A549 (cell line): ENCODE measurements at regions not wholly inside any gene's neighbourhood (a gene's known extent, or its start where the extent isn't known, plus 50 kb on each side); places are given as distances from the start of the nearest gene placed in this dataset.

Experiments used
- ATAC-seq, 2 experiments: fragments of 200-7000 bp in 1 of 2; fragments of >200 bp in 1 of 2; cut with Nextera tagmentation in 1 of 2; cut with Tn5 transposase in 1 of 2; 3 replicates each; pipeline versions ENCODE4 v1.8.0 to v1.9.1; 2018 to 2020; ENCODE audit warnings: mild to moderate bottlenecking in 1 of 2, moderate library complexity in 1 of 2
- CTCF ChIA-PET: fragments of 300-600 bp; sonication (Branson Sonifier 250); formaldehyde crosslinking; extraction: SDS; loops from one replicate; lab custom pipeline; 2021; ENCODE audit warnings: antibody characterized with exemption, inconsistent platforms; lab: Yijun Ruan, JAX
- POLR2A ChIA-PET: fragments of 350-600 bp; formaldehyde crosslinking; extraction: SDS; loops from one replicate; lab custom pipeline; 2021; ENCODE audit warnings: antibody characterized with exemption, inconsistent platforms; lab: Yijun Ruan, JAX
- DNase-seq, 2 experiments: peaks; one replicate each; pipeline versions ENCODE4 v3.0.0 to v3.0.0-alpha.2; 2011 to 2016; ENCODE audit warnings: low read depth in 1 of 2, low spot score in 1 of 2
- FAIRE-seq: peaks from 2 replicates; lab custom pipeline; 2011; peaks lifted over from hg19 to GRCh38; lab: Jason Lieb, UNC
- H3K27ac ChIP-seq, 2 experiments: fragments of >200 bp; sonication (Bioruptor Twin); formaldehyde crosslinking; 3 replicates each; pipeline ENCODE4 v1.5.1; 2016 to 2017
- H3K4me1 ChIP-seq: fragments of >200 bp; sonication (Bioruptor Twin); formaldehyde crosslinking; 3 replicates; pipeline ENCODE4 v1.6.1; 2016
- H3K4me2 ChIP-seq: fragments of >200 bp; sonication (Bioruptor Twin); formaldehyde crosslinking; 3 replicates; pipeline ENCODE4 v1.6.1; 2016
- H3K4me3 ChIP-seq: fragments of >200 bp; sonication (Bioruptor Twin); formaldehyde crosslinking; 3 replicates; pipeline ENCODE4 v1.5.1; 2016
- H3K9me3 ChIP-seq: fragments of >200 bp; sonication (Bioruptor Twin); formaldehyde crosslinking; 3 replicates; pipeline ENCODE4 v1.6.1; 2016
- BCL3 ChIP-seq: fragments of >200 bp; sonication (Bioruptor Twin); formaldehyde crosslinking; IDR thresholded peaks from 3 replicates; pipeline ENCODE4 v1.6.1; 2016
- CHD4 ChIP-seq: fragments of 200-600 bp; sonication (generic); IDR thresholded peaks from 2 replicates; pipeline ENCODE4 v1.6.1; 2016; ENCODE audit warnings: antibody characterized with exemption, mild to moderate bottlenecking, borderline replicate concordance
- HEYL ChIP-seq: fragments of 250-450 bp; sonication (Bioruptor Pico); IDR thresholded peaks from 2 replicates; pipeline ENCODE4 v1.8.0; 2021; ENCODE audit warnings: mild to moderate bottlenecking, moderate library complexity
- HOXB13 ChIP-seq: fragments of 250-450 bp; sonication (Bioruptor Pico); IDR thresholded peaks from 2 replicates; pipeline ENCODE4 v1.5.0; 2020; ENCODE audit warnings: low read depth, mild to moderate bottlenecking, moderate library complexity
- JUN ChIP-seq, 2 experiments: fragments of >200 bp; sonication (Bioruptor Twin); formaldehyde crosslinking; IDR thresholded peaks; 2 replicates in 1 of 2; 3 replicates in 1 of 2; pipeline ENCODE4 v1.6.1; 2016 to 2017
- KDM1A ChIP-seq: fragments of 200-600 bp; sonication (generic); IDR thresholded peaks from 2 replicates; pipeline ENCODE4 v1.6.1; 2016; ENCODE audit warnings: low read depth, mild to moderate bottlenecking
- MAX ChIP-seq: IDR thresholded peaks from 2 replicates; pipeline ENCODE4 v1.6.1; 2012
- PBX3 ChIP-seq: IDR thresholded peaks from 2 replicates; pipeline ENCODE4 v1.6.1; 2012
- RAD21 ChIP-seq, 2 experiments: fragments of >200 bp in 1 of 2; sonication (Bioruptor Twin) in 1 of 2; formaldehyde crosslinking in 1 of 2; IDR thresholded peaks in 1 of 2; conservative IDR thresholded peaks in 1 of 2; 2 replicates in 1 of 2; 3 replicates in 1 of 2; pipeline ENCODE4 v1.6.1; 2012 to 2018; ENCODE audit warnings: inconsistent platforms in 1 of 2
- RCOR1 ChIP-seq: fragments of 150-350 bp; IDR thresholded peaks from 2 replicates; pipeline ENCODE4 v1.6.1; 2014; ENCODE audit warnings: antibody characterized with exemption, low read length, low read depth
- RFX5 ChIP-seq: fragments of 450-650 bp; IDR thresholded peaks from 2 replicates; pipeline ENCODE4 v1.7.1; 2014; ENCODE audit warnings: antibody characterized with exemption, mild to moderate bottlenecking, moderate library complexity
- SREBF2 ChIP-seq: fragments of 450-650 bp; IDR thresholded peaks from 2 replicates; pipeline ENCODE4 v1.6.1; 2014; ENCODE audit warnings: mild to moderate bottlenecking, moderate library complexity
- TFCP2L1 ChIP-seq: fragments of 250-450 bp; sonication (Bioruptor Pico); IDR thresholded peaks from 2 replicates; pipeline ENCODE4 v1.5.0; 2021; ENCODE audit warnings: mild to moderate bottlenecking
- ZFP36 ChIP-seq: fragments of 450-650 bp; IDR thresholded peaks from 2 replicates; pipeline ENCODE4 v1.6.1; 2014; ENCODE audit warnings: borderline replicate concordance; ENCODE audit not compliant: partially characterized antibody
- WGBS: methylation state at CpG from one replicate; pipeline ENCODE4 v1.1.6; 2017; ENCODE audit errors: missing lambda C conversion rate; 5-methylcytosine and 5-hydroxymethylcytosine counted together
- TF ChIP-seq, protein P1 (sequence below): fragments of 250-450 bp; sonication (Bioruptor Pico); IDR thresholded peaks from 2 replicates; pipeline ENCODE4 v1.5.0; 2020; ENCODE audit warnings: low read depth, mild to moderate bottlenecking, moderate library complexity
- TF ChIP-seq, protein P2 (sequence below): fragments of 250-450 bp; sonication (Bioruptor Pico); IDR thresholded peaks from 2 replicates; pipeline ENCODE4 v1.5.0; 2021; ENCODE audit warnings: mild to moderate bottlenecking, moderate library complexity, borderline replicate concordance

- DNase-seq = no peak
- FAIRE-seq = no peak
- 17% methylated on average over 10 of the region's 10 CpGs for whole genome bisulfite sequencing
- Histone ChIP-seq H3K27ac (no peak overlapping the region), H3K4me2 (no peak overlapping the region), H3K9me3 (no peaks in the 10 kb centered on the region), H3K4me1 (no peaks in the 10 kb centered on the region), H3K4me3 (no peak overlapping the region)
- no peak; a peak in 1 of 6 replicates for ATAC-seq
- ChIA-PET CTCF (interaction anchor here (1.3 kb wide), 1 partner anchor 8 kb away, joined by 3 read pairs; no protein-coding TSS in a partner anchor), POLR2A (no interaction called here)
- no peak for TF ChIP-seq JUN (IDR thresholded peaks at IDR 0.05)
- no peak for TF ChIP-seq CHD4
- no peak for TF ChIP-seq ZFP36
- no peak for TF ChIP-seq HOXB13 (CRISPR knock-in tag)
- no peak for TF ChIP-seq HEYL (CRISPR knock-in tag)
- TF ChIP-seq PBX3 = no peak
- TF ChIP-seq TFCP2L1 (CRISPR knock-in tag) = no peak
- TF ChIP-seq BCL3 = no peak
These were observed 491.7 kb upstream of the MEIS1 start for GRCh38 chr2:65943099-65943786.

DNA sequence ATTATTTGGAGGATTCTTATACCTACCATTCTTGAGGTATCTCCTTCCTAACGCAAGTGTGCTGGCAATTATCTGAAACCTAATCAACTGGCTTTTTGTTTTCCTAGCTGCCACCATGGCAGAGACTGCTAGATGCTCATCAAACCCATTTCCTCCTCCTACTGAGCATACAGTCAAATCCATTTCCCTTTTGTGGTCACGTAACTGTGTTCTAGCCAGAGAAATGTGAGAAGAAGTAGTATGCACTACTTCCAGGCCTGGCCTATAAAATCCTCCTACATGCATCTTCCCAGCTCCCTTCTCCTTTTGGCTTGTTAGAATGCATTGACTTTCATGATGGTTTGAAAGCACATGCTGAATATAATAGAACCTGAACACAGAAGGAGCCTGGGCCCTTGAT lies 494.1 kb upstream of the MEIS1 start:
- Histone ChIP-seq H3K4me1 (no peaks in the 10 kb centered on the region), H3K27ac (no peak overlapping the region), H3K4me2 (no peak overlapping the region), H3K4me3 (no peak overlapping the region), H3K9me3 (no peaks in the 10 kb centered on the region)
- FAIRE-seq (no peak), ATAC-seq (no peak), DNase-seq (no peak)
- POLR2A ChIA-PET = no interaction called here
- TF ChIP-seq SREBF2 = no peak
- TF ChIP-seq RAD21 (conservative IDR thresholded peaks at IDR 0.05 in 1 of 2, IDR thresholded peaks at IDR 0.05 in 1 of 2) = no peak
- TF ChIP-seq, protein P1, sequence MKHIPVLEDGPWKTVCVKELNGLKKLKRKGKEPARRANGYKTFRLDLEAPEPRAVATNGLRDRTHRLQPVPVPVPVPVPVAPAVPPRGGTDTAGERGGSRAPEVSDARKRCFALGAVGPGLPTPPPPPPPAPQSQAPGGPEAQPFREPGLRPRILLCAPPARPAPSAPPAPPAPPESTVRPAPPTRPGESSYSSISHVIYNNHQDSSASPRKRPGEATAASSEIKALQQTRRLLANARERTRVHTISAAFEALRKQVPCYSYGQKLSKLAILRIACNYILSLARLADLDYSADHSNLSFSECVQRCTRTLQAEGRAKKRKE (CRISPR knock-in tag) = no peak
- no peak for TF ChIP-seq KDM1A
- TF ChIP-seq PBX3 = no peak
- TF ChIP-seq, protein P2, sequence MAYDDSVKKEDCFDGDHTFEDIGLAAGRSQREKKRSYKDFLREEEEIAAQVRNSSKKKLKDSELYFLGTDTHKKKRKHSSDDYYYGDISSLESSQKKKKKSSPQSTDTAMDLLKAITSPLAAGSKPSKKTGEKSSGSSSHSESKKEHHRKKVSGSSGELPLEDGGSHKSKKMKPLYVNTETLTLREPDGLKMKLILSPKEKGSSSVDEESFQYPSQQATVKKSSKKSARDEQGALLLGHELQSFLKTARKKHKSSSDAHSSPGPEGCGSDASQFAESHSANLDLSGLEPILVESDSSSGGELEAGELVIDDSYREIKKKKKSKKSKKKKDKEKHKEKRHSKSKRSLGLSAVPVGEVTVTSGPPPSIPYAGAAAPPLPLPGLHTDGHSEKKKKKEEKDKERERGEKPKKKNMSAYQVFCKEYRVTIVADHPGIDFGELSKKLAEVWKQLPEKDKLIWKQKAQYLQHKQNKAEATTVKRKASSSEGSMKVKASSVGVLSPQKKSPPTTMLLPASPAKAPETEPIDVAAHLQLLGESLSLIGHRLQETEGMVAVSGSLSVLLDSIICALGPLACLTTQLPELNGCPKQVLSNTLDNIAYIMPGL (CRISPR knock-in tag) = no peak
- no peak for TF ChIP-seq RCOR1
- no peak for TF ChIP-seq MAX
- TF ChIP-seq RFX5 = no peak
- TF ChIP-seq HOXB13 (CRISPR knock-in tag) = no peak
- CTCF ChIA-PET = interaction anchor here (1.7 kb wide), 1 partner anchor 18 kb away, joined by 3 read pairs; no protein-coding TSS in a partner anchor
- WGBS = 7% methylated on average over 2 of the region's 2 CpGs
